Thyroid gland (tissue), 4 donors: ENCODE measurements at regions not wholly inside any gene's neighbourhood (a gene's known extent, or its start where the extent isn't known, plus 50 kb on each side); places are given as distances from the start of the nearest gene placed in this dataset.

ENCODE experiments used
- POLR2A ChIP-seq, 2 donors: fragments of 450-650 bp; IDR thresholded peaks; one replicate each; pipeline ENCODE4 v1.6.1; 2017; ENCODE audit warnings: antibody characterized with exemption in 2 of 2, mild to moderate bottlenecking in 2 of 2, moderate library complexity in 1 of 2
- TF ChIP-seq, protein P1 (sequence below), 6 experiments: fragments of 200-600 bp in 3 of 6; fragments of 450-650 bp in 3 of 6; sonication (generic) in 3 of 6; IDR thresholded peaks; one replicate each; pipeline ENCODE4 v1.5.1; 2016 to 2019; ENCODE audit warnings: antibody characterized with exemption in 6 of 6, mild to moderate bottlenecking in 2 of 6, inconsistent platforms in 1 of 6, moderate library complexity in 1 of 6

DNA sequence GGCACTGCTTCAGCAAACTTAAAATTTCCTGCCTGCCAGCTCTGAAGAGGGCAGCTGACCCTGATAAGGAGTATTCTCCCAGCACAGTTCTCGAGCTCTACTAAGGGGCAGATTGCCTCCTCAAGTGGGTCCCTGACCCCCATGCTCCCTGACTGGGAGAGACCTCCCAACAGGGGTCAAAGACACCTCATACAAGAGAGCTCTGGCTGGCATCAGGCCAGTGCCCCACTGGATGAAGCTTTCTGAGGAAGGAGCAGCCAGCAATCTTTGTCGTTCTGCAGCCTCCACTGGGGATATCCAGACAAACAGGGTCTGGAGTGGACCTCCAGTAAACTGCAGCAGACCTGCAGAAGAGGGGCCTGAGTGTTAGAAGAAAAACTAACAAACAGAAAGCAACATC lies 1118.3 kb upstream of the ADGRL3 start:
- TF ChIP-seq, protein P1, sequence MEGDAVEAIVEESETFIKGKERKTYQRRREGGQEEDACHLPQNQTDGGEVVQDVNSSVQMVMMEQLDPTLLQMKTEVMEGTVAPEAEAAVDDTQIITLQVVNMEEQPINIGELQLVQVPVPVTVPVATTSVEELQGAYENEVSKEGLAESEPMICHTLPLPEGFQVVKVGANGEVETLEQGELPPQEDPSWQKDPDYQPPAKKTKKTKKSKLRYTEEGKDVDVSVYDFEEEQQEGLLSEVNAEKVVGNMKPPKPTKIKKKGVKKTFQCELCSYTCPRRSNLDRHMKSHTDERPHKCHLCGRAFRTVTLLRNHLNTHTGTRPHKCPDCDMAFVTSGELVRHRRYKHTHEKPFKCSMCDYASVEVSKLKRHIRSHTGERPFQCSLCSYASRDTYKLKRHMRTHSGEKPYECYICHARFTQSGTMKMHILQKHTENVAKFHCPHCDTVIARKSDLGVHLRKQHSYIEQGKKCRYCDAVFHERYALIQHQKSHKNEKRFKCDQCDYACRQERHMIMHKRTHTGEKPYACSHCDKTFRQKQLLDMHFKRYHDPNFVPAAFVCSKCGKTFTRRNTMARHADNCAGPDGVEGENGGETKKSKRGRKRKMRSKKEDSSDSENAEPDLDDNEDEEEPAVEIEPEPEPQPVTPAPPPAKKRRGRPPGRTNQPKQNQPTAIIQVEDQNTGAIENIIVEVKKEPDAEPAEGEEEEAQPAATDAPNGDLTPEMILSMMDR (IDR thresholded peaks at IDR 0.05), result no peak
- TF ChIP-seq POLR2A (IDR thresholded peaks at IDR 0.05), result no peak
